Loucy (cell line): ENCODE measurements at regions not wholly inside any gene's neighbourhood (a gene's known extent, or its start where the extent isn't known, plus 50 kb on each side); places are given as distances from the start of the nearest gene placed in this dataset.

ENCODE experiments used
- H2AFZ ChIP-seq: fragments of 200-600 bp; sonication (generic); 2 replicates; pipeline ENCODE4 v1.6.0; 2016; ENCODE audit warnings: antibody characterized with exemption, mild to moderate bottlenecking, low read length, moderate library complexity
- H3F3A ChIP-seq: fragments of 200-600 bp; 2 replicates; pipeline ENCODE4 v1.6.0; 2016; ENCODE audit warnings: antibody characterized with exemption, low read depth, mild to moderate bottlenecking
- H3K27me3 ChIP-seq: fragments of 200-600 bp; sonication (generic); 2 replicates; pipeline ENCODE4 v1.6.1; 2014; ENCODE audit warnings: low read length, mild to moderate bottlenecking; ENCODE audit not compliant: insufficient read depth, poor library complexity, severe bottlenecking
- H3K36me3 ChIP-seq: fragments of 200-600 bp; sonication (generic); 2 replicates; pipeline ENCODE4 v1.6.1; 2016; ENCODE audit warnings: low read length; ENCODE audit not compliant: insufficient read depth
- H3K4me1 ChIP-seq: fragments of 200-600 bp; sonication (generic); 2 replicates; pipeline ENCODE4 v1.5.1; 2014; ENCODE audit warnings: low read length, mild to moderate bottlenecking; ENCODE audit not compliant: insufficient read depth, poor library complexity, severe bottlenecking
- H3K4me2 ChIP-seq: fragments of 200-600 bp; sonication (generic); 2 replicates; pipeline ENCODE4 v1.6.0; 2014; ENCODE audit warnings: antibody characterized with exemption, low read length, low read depth, mild to moderate bottlenecking; ENCODE audit not compliant: poor library complexity, severe bottlenecking
- H3K4me3 ChIP-seq: fragments of 200-600 bp; sonication (generic); 2 replicates; pipeline ENCODE4 v1.5.1; 2014; ENCODE audit warnings: low read length, mild to moderate bottlenecking, mixed read lengths; ENCODE audit not compliant: poor library complexity, severe bottlenecking
- H3K79me2 ChIP-seq: fragments of 200-600 bp; sonication (generic); 2 replicates; pipeline ENCODE4 v1.6.1; 2014; ENCODE audit warnings: low read length; ENCODE audit not compliant: insufficient read depth
- H3K9ac ChIP-seq: fragments of 200-600 bp; sonication (generic); 2 replicates; pipeline ENCODE4 v1.6.0; 2014; ENCODE audit warnings: mild to moderate bottlenecking, low read depth, low read length, moderate library complexity; ENCODE audit not compliant: poor library complexity, severe bottlenecking
- H3K9me2 ChIP-seq: fragments of 200-600 bp; sonication (generic); replicated peaks from 2 replicates; pipeline ENCODE4 v1.6.1; 2016; ENCODE audit warnings: low read depth, low read length, mixed read lengths
- H3K9me3 ChIP-seq: fragments of 200-600 bp; sonication (generic); 2 replicates; pipeline ENCODE4 v1.6.1; 2014; ENCODE audit warnings: mild to moderate bottlenecking, antibody characterized with exemption, low read length, low read depth; ENCODE audit not compliant: insufficient read depth
- H4K20me1 ChIP-seq: fragments of 200-600 bp; sonication (generic); 2 replicates; pipeline ENCODE4 v1.6.0; 2014; ENCODE audit warnings: antibody characterized with exemption, low read length, mild to moderate bottlenecking; ENCODE audit not compliant: insufficient read depth, poor library complexity, severe bottlenecking
- EZH2phosphoT487 ChIP-seq: fragments of 200-600 bp; IDR thresholded peaks from 2 replicates; pipeline ENCODE4 v1.6.1; 2018; ENCODE audit warnings: antibody characterized with exemption, mild to moderate bottlenecking, moderate library complexity, borderline replicate concordance
- TF ChIP-seq, protein P1 (sequence below): fragments of 200-600 bp; sonication (generic); conservative IDR thresholded peaks from 2 replicates; pipeline ENCODE4 v1.5.1; 2014; ENCODE audit warnings: mild to moderate bottlenecking, antibody characterized with exemption, low read length

GRCh38 chr12:7581046-7581445 lies 77.5 kb upstream of the CD163 start:
- Histone ChIP-seq H4K20me1 (no peaks in the 10 kb centered on the region), H3K4me1 (no peaks in the 10 kb centered on the region), H3F3A (no peaks in the 10 kb centered on the region), H3K4me2 (no peak overlapping the region), H3K9me2 (no peaks in the 10 kb centered on the region), H3K4me3 (no peak overlapping the region), H3K36me3 (no peaks in the 10 kb centered on the region), H3K9me3 (peaks cover 2% of the 10 kb centered on the region; the same call in 1 of the 2 replicates), H2AFZ (no peak overlapping the region), H3K9ac (no peak overlapping the region), H3K79me2 (no peaks in the 10 kb centered on the region), H3K27me3 (peaks cover 6% of the 10 kb centered on the region)
- no peak for TF ChIP-seq EZH2phosphoT487
- TF ChIP-seq, protein P1, sequence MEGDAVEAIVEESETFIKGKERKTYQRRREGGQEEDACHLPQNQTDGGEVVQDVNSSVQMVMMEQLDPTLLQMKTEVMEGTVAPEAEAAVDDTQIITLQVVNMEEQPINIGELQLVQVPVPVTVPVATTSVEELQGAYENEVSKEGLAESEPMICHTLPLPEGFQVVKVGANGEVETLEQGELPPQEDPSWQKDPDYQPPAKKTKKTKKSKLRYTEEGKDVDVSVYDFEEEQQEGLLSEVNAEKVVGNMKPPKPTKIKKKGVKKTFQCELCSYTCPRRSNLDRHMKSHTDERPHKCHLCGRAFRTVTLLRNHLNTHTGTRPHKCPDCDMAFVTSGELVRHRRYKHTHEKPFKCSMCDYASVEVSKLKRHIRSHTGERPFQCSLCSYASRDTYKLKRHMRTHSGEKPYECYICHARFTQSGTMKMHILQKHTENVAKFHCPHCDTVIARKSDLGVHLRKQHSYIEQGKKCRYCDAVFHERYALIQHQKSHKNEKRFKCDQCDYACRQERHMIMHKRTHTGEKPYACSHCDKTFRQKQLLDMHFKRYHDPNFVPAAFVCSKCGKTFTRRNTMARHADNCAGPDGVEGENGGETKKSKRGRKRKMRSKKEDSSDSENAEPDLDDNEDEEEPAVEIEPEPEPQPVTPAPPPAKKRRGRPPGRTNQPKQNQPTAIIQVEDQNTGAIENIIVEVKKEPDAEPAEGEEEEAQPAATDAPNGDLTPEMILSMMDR = no peak

- H2AFZ ChIP-seq = 0 out of 2 replicates have a peak overlapping the region, but pooled peaks have one; percentile 29
- H3K9me3 ChIP-seq = no peaks in the 10 kb centered on the region
- H3K79me2 ChIP-seq = no peaks in the 10 kb centered on the region
- H4K20me1 ChIP-seq = no peaks in the 10 kb centered on the region
- H3K4me2 ChIP-seq = no peak overlapping the region
- no peaks in the 10 kb centered on the region for H3K27me3 ChIP-seq
- H3K9ac ChIP-seq = no peak overlapping the region
- H3K36me3 ChIP-seq = no peaks in the 10 kb centered on the region
- TF ChIP-seq, protein P1 = no peak
- no peak for TF ChIP-seq EZH2phosphoT487
- H3K9me2 ChIP-seq = no peaks in the 10 kb centered on the region
- no peaks in the 10 kb centered on the region for H3K4me1 ChIP-seq
- no peaks in the 10 kb centered on the region for H3F3A ChIP-seq
- no peak overlapping the region for H3K4me3 ChIP-seq
These were observed 67.7 kb upstream of the CD163 start for GRCh38 chr12:7571257-7571656.

GRCh38 chr12:7557227-7557626 lies 53.6 kb upstream of the CD163 start:
- no peaks in the 10 kb centered on the region for H3K36me3 ChIP-seq
- 0 out of 2 replicates have a peak overlapping the region, but pooled peaks have one; percentile 44 for H2AFZ ChIP-seq
- no peaks in the 10 kb centered on the region for H3F3A ChIP-seq
- peaks cover 12% of the 10 kb centered on the region for H3K4me1 ChIP-seq
- no peak overlapping the region for H3K4me2 ChIP-seq
- H3K9me2 ChIP-seq = no peaks in the 10 kb centered on the region
- H3K27me3 ChIP-seq = no peaks in the 10 kb centered on the region
- H4K20me1 ChIP-seq = no peaks in the 10 kb centered on the region
- H3K9ac ChIP-seq = no peak overlapping the region
- TF ChIP-seq, protein P1 = no peak
- no peak for TF ChIP-seq EZH2phosphoT487
- H3K79me2 ChIP-seq = no peaks in the 10 kb centered on the region
- H3K9me3 ChIP-seq = no peaks in the 10 kb centered on the region
- H3K4me3 ChIP-seq = no peak overlapping the region
